ENCODE measurements at regions not wholly inside any gene's neighbourhood (a gene's known extent, or its start where the extent isn't known, plus 50 kb on each side); places are given as distances from the start of the nearest gene placed in this dataset.

- peaks cover 3% of the 10 kb centered on the region for H3K9me3 Mint-ChIP-seq (ENCODE audit: low read depth)
- peaks cover 14% of the 10 kb centered on the region for H3K4me1 Mint-ChIP-seq (ENCODE audit: low read depth)
- no peaks in the 10 kb centered on the region for H3K36me3 Mint-ChIP-seq (ENCODE audit: insufficient read depth)
- DNase-seq (ENCODE audit: low spot score, unreplicated experiment), result no peak
- TF ChIP-seq CTCF (IDR thresholded peaks at IDR 0.05; ENCODE audit: unreplicated experiment), result no peak
- H3K27ac Mint-ChIP-seq, result no peak overlapping the region
- H3K27me3 Mint-ChIP-seq, result peaks cover 8% of the 10 kb centered on the region
- no peak overlapping the region for H3K4me3 Mint-ChIP-seq (ENCODE audit: low read depth)
These were observed 57.5 kb upstream of the PPP1R3C start for GRCh38 chr10:91690412-91690811.

GRCh38 chr10:91689731-91690168 is 56.9 kb upstream of the PPP1R3C start:
- H3K36me3 Mint-ChIP-seq (ENCODE audit: insufficient read depth), result no peaks in the 10 kb centered on the region
- no peak overlapping the region for H3K4me3 Mint-ChIP-seq (ENCODE audit: low read depth)
- peak overlapping the region; percentile 3 for H3K27ac Mint-ChIP-seq
- TF ChIP-seq CTCF (IDR thresholded peaks at IDR 0.05; ENCODE audit: unreplicated experiment), result no peak
- peaks cover 16% of the 10 kb centered on the region for H3K4me1 Mint-ChIP-seq (ENCODE audit: low read depth)
- DNase-seq (ENCODE audit: low spot score, unreplicated experiment), result no peak
- peaks cover 3% of the 10 kb centered on the region for H3K9me3 Mint-ChIP-seq (ENCODE audit: low read depth)
- peaks cover 8% of the 10 kb centered on the region for H3K27me3 Mint-ChIP-seq

- Mint-ChIP-seq H3K27me3 (peaks cover 21% of the 10 kb centered on the region), H3K9me3 (ENCODE audit: low read depth) (peaks cover 3% of the 10 kb centered on the region), H3K27ac (no peak overlapping the region), H3K36me3 (ENCODE audit: insufficient read depth) (no peaks in the 10 kb centered on the region), H3K4me3 (ENCODE audit: low read depth) (no peak overlapping the region), H3K4me1 (ENCODE audit: low read depth) (peaks cover 19% of the 10 kb centered on the region)
- DNase-seq (ENCODE audit: low spot score, unreplicated experiment), result no peak
- TF ChIP-seq CTCF (IDR thresholded peaks at IDR 0.05; ENCODE audit: unreplicated experiment), result no peak
These were observed 52.0 kb upstream of the PPP1R3C start for GRCh38 chr10:91684841-91685240.

GRCh38 chr10:91683975-91684374 is 51.1 kb upstream of the PPP1R3C start:
- peaks cover 3% of the 10 kb centered on the region for H3K9me3 Mint-ChIP-seq (ENCODE audit: low read depth)
- no peak for TF ChIP-seq CTCF (IDR thresholded peaks at IDR 0.05; ENCODE audit: unreplicated experiment)
- peaks cover 17% of the 10 kb centered on the region for H3K4me1 Mint-ChIP-seq (ENCODE audit: low read depth)
- no peak for DNase-seq (ENCODE audit: low spot score, unreplicated experiment)
- no peaks in the 10 kb centered on the region for H3K36me3 Mint-ChIP-seq (ENCODE audit: insufficient read depth)
- H3K4me3 Mint-ChIP-seq (ENCODE audit: low read depth), result no peak overlapping the region
- peaks cover 21% of the 10 kb centered on the region for H3K27me3 Mint-ChIP-seq
- H3K27ac Mint-ChIP-seq, result no peak overlapping the region

GRCh38 chr10:91682912-91683311 is 50.0 kb upstream of the PPP1R3C start:
- peaks cover 3% of the 10 kb centered on the region for H3K9me3 Mint-ChIP-seq (ENCODE audit: low read depth)
- peaks cover 17% of the 10 kb centered on the region for H3K4me1 Mint-ChIP-seq (ENCODE audit: low read depth)
- DNase-seq (ENCODE audit: low spot score, unreplicated experiment), result no peak
- H3K4me3 Mint-ChIP-seq (ENCODE audit: low read depth), result no peak overlapping the region
- H3K36me3 Mint-ChIP-seq (ENCODE audit: insufficient read depth), result no peaks in the 10 kb centered on the region
- no peak overlapping the region for H3K27ac Mint-ChIP-seq
- no peak for TF ChIP-seq CTCF (IDR thresholded peaks at IDR 0.05; ENCODE audit: unreplicated experiment)
- H3K27me3 Mint-ChIP-seq, result peaks cover 27% of the 10 kb centered on the region

Measured in progenitor cell of endocrine pancreas (in vitro differentiated cells).